ENCODE measurements at regions not wholly inside any gene's neighbourhood (a gene's known extent, or its start where the extent isn't known, plus 50 kb on each side); places are given as distances from the start of the nearest gene placed in this dataset.

DNA sequence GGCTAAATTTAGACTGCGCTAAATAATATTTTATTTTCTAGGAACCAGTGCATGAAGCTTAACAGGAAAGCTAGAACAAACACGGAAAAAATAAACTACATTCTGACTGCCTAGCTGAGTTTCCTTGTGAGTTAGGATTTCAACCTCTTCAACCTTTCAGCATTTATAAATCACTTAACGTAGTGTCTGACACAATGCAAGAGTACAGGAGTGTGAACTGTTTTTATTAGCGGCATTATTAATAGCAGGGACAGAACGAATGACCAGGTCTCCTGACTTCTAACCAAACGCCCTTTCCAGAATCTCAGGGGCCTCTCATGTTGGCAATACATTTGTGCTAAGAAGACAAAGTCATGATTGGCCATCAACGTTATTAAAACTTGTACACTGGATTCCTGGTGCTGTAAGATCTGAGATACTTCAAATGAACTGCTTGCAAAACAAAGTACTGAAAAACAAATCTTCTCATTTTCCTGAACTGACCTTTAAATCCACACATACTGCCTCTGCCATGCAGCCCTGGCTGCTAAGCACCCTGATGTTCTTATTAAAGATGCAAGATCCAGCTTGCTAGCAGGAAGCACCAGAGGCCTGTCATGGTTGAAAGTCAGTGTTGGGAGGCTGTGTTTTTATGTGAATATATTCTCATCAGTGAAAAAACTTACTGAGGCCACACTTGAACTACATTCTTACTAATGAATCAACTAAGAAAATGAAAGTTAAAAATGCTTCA lies 380.4 kb upstream of the CPEB2 start:
- no peaks in the 10 kb centered on the region for H3K36me3 Mint-ChIP-seq (ENCODE audit: low read depth)
- DNase-seq (ENCODE audit: low spot score) = no peak
- no peak overlapping the region for H3K4me3 Mint-ChIP-seq
- H3K9me3 Mint-ChIP-seq = no peaks in the 10 kb centered on the region
- intact Hi-C loops (cut with micrococcal nuclease) = no loop called here
- no peaks in the 10 kb centered on the region for H3K4me1 Mint-ChIP-seq (ENCODE audit: low read depth)
- H3K27ac Mint-ChIP-seq = no peak overlapping the region
- peaks cover 2% of the 10 kb centered on the region for H3K27me3 Mint-ChIP-seq (ENCODE audit: insufficient read depth)

DNA sequence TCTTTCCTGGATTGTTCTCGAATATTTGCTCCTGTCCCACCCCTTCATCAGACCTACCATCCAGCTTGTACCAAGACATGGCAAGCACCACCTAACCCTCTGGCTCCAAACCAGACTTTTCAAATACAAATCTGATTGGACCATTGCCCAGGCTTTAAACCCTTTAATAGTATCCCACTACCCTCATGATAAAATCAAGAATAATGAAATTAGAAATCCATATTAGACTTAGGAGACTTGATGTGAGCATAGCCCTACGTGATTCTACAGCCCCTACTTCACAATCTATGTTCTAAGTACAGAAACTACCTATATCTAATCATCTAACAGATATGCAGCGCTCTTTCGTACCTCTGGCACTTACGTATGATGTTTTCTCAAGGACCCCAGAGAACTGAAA lies 375.2 kb upstream of the CPEB2 start:
- DNase-seq (ENCODE audit: low spot score) = no peak
- no peaks in the 10 kb centered on the region for H3K4me1 Mint-ChIP-seq (ENCODE audit: low read depth)
- H3K27ac Mint-ChIP-seq = no peak overlapping the region
- no peaks in the 10 kb centered on the region for H3K27me3 Mint-ChIP-seq (ENCODE audit: insufficient read depth)
- H3K36me3 Mint-ChIP-seq (ENCODE audit: low read depth) = no peaks in the 10 kb centered on the region
- H3K4me3 Mint-ChIP-seq = no peak overlapping the region
- no peaks in the 10 kb centered on the region for H3K9me3 Mint-ChIP-seq
- intact Hi-C loops (cut with micrococcal nuclease) = no loop called here

DNA sequence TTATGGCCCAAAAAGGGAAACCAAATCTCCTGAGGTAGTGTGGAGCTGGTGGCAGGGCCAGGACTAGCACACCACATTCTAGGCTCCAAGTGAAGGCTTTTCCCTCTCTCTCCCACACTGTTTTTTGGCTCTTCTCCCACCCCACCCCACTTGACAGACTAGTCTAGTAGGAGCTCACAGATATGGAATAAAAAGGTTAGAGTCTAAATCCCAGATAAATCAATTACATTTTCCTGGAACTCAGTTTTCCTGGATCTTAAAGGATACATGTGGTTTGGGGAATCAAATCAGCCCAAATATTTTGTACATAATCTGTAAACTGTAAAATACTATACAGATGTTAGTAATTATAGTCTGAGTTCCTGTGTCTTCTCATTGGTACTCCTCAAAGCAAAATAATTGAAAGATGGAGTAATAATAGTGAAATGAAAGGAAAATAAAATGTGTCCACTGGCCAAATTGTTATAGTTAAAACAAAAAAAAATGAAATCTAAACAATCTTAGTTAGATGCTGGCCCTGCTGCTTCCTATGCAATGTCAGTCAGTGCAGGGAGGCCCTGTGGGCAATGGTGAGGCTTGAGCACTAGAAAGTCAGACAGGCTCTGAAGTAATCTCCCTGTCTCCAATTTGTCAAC lies 370.4 kb upstream of the CPEB2 start:
- no peak for DNase-seq (ENCODE audit: low spot score)
- H3K4me3 Mint-ChIP-seq = no peak overlapping the region
- H3K27ac Mint-ChIP-seq = no peak overlapping the region
- H3K27me3 Mint-ChIP-seq (ENCODE audit: insufficient read depth) = no peaks in the 10 kb centered on the region
- H3K36me3 Mint-ChIP-seq (ENCODE audit: low read depth) = no peaks in the 10 kb centered on the region
- H3K4me1 Mint-ChIP-seq (ENCODE audit: low read depth) = no peaks in the 10 kb centered on the region
- H3K9me3 Mint-ChIP-seq = peaks cover 12% of the 10 kb centered on the region
- intact Hi-C loops (cut with micrococcal nuclease) = no loop called here

DNA sequence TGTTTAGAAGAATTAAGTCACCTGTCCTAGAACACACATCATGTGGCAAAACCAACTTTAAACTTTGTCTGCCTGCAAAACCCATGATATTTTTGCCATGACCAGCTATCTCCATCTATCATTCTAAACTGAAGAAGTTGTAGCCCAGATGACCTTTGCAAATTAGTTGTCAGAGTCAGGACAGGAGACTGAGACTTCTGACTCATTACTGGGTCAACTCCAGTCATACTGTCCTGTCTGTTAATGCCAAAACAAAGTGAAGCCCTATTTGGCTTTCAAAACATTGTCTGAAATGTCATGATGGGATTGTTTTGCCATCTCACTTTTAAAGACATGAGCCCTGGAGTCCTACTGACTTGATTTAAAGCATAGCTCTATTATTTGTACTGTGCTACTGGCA lies 365.7 kb upstream of the CPEB2 start:
- H3K9me3 Mint-ChIP-seq = peaks cover 12% of the 10 kb centered on the region
- no peak overlapping the region for H3K4me3 Mint-ChIP-seq
- no peak overlapping the region for H3K27ac Mint-ChIP-seq
- H3K4me1 Mint-ChIP-seq (ENCODE audit: low read depth) = no peaks in the 10 kb centered on the region
- H3K36me3 Mint-ChIP-seq (ENCODE audit: low read depth) = no peaks in the 10 kb centered on the region
- H3K27me3 Mint-ChIP-seq (ENCODE audit: insufficient read depth) = no peaks in the 10 kb centered on the region
- no peak for DNase-seq (ENCODE audit: low spot score)
- intact Hi-C loops (cut with micrococcal nuclease) = no loop called here

DNA sequence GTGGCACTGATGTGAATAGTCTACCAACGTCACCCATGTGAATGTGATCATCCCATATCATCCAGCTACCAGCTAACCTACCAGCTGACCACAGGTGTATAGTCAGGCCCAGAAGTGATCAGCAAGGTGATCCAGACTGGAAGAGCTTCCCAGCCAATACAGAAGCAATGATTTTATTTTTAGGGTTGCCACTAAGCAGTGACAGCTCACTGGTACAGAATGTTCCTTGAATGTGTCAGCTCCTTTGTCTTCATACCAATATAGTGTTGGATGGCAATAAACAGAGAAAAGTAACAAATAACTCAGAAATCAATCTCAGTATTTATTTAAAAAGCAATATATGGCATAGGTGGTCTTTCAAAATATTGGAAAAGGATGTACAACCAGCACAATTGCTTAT lies 361.8 kb upstream of the CPEB2 start:
- Mint-ChIP-seq H3K4me1 (ENCODE audit: low read depth) (no peaks in the 10 kb centered on the region), H3K36me3 (ENCODE audit: low read depth) (no peaks in the 10 kb centered on the region)

DNA sequence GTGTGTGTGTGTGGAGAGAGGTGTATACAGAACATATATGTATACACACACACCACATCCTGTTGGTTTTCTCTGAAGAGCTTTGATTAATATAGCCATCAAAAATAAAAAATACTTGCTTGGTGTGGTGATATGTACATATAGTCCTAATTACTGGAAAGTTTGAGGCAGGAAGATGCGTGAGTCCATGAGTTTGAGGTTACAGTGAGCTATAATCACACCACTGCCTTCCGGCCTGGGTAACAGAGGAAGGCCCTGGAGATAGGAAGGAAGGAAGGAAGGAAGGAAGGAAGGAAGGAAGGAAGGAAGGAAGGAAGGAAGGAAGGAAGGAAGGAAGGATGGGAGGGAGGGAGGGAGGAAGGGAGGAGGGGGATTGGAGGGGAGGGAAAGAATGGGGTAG lies 360.4 kb upstream of the CPEB2 start:
- no peak overlapping the region for H3K4me3 Mint-ChIP-seq
- intact Hi-C loops (cut with micrococcal nuclease) = no loop called here
- H3K36me3 Mint-ChIP-seq (ENCODE audit: low read depth) = no peaks in the 10 kb centered on the region
- H3K27ac Mint-ChIP-seq = no peak overlapping the region
- peaks cover 2% of the 10 kb centered on the region for H3K27me3 Mint-ChIP-seq (ENCODE audit: insufficient read depth)
- no peaks in the 10 kb centered on the region for H3K9me3 Mint-ChIP-seq
- H3K4me1 Mint-ChIP-seq (ENCODE audit: low read depth) = no peaks in the 10 kb centered on the region
- DNase-seq (ENCODE audit: low spot score) = no peak

More for the DNA sequence above, 361.8 kb upstream of the CPEB2 start:
- intact Hi-C loops (cut with micrococcal nuclease) = no loop called here
- no peak overlapping the region for H3K4me3 Mint-ChIP-seq
- no peak overlapping the region for H3K27ac Mint-ChIP-seq
- H3K27me3 Mint-ChIP-seq (ENCODE audit: insufficient read depth) = peaks cover 2% of the 10 kb centered on the region
- peaks cover 5% of the 10 kb centered on the region for H3K9me3 Mint-ChIP-seq
- DNase-seq (ENCODE audit: low spot score) = no peak

DNA sequence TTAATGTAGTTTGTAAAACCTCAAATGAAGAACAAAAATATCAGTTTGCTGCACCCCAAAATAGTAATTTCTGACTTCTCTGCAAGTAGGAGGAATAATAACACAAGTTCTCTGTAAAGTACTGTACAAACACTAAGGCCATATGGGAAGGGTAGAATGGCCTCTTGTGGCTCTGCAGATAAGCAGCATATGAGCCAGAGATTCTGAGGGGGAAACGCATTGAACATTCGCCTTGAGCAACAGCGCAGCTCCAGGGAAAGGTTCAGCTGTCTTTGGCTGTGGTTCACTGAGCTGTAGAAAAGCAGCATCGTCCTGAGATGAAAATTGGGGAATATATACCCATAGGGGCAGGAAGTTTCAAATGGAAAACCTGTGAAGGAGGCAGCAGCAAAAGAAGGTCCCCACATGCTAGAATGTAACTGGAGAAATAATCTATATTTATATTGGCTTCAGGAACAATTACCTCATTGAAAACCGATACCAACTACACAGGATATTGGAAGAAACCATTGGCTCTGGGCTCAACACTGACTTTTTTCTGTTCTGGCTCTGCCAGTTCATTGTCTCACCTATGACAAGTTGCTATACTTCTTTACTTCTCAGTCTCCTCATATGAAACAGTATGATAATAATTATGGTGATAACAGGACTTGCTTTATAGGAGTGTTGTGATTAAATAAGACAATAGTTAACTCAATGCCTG lies 357.6 kb upstream of the CPEB2 start:
- no peaks in the 10 kb centered on the region for H3K36me3 Mint-ChIP-seq (ENCODE audit: low read depth)

DNA sequence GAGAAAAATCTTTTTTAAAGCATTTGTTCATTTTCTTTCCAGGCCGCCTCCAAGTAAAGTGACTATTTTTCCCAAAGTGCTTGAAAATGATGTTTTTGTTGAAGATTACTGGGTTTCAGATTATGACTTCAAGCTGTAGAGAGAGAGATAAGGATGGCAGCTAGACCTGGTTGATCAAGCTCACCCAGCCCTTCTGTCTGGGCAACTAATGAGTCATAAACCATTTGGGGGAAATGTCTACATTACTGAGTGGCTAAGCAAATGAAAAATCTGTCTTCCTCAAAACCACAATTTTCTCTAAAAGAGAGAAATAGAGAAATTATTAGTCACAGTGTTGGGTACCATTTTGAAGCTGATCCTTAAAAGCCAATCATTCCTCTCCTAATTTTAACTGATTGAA lies 355.4 kb upstream of the CPEB2 start:
- DNase-seq (ENCODE audit: low spot score) = no peak

More for the DNA sequence above, 357.6 kb upstream of the CPEB2 start:
- Mint-ChIP-seq H3K4me1 (ENCODE audit: low read depth) (no peaks in the 10 kb centered on the region), H3K27ac (no peak overlapping the region), H3K27me3 (ENCODE audit: insufficient read depth) (peaks cover 2% of the 10 kb centered on the region), H3K9me3 (no peaks in the 10 kb centered on the region), H3K4me3 (no peak overlapping the region)
- DNase-seq (ENCODE audit: low spot score) = no peak
- intact Hi-C loops (cut with micrococcal nuclease) = no loop called here

DNA sequence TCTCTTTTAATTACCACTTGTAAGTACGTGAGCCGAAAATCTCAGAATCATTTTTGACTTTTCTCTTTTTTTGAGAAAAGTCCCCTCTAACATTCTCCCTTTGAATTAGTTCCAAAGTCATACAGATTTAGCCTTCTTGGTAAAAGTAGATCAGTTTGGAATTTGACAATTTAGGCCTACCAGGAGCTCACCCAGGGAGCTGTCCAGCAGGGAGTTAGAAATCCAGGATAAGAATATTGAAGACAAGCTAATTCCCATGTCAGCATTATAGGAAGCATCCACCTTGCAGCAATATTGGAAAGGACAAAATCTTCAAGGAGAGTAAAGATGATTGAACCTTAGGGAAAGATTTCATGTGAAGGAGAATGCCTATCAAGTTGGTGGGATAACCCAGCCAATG lies 352.2 kb upstream of the CPEB2 start:
- H3K4me3 Mint-ChIP-seq = no peak overlapping the region
- peaks cover 11% of the 10 kb centered on the region for H3K9me3 Mint-ChIP-seq
- H3K27ac Mint-ChIP-seq = no peak overlapping the region
- no peaks in the 10 kb centered on the region for H3K4me1 Mint-ChIP-seq (ENCODE audit: low read depth)
- intact Hi-C loops (cut with micrococcal nuclease) = no loop called here
- no peaks in the 10 kb centered on the region for H3K36me3 Mint-ChIP-seq (ENCODE audit: low read depth)
- no peak for DNase-seq (ENCODE audit: low spot score)
- no peaks in the 10 kb centered on the region for H3K27me3 Mint-ChIP-seq (ENCODE audit: insufficient read depth)

More for the DNA sequence above, 355.4 kb upstream of the CPEB2 start:
- Mint-ChIP-seq H3K9me3 (peaks cover 6% of the 10 kb centered on the region), H3K4me1 (ENCODE audit: low read depth) (no peaks in the 10 kb centered on the region), H3K27ac (no peak overlapping the region), H3K36me3 (ENCODE audit: low read depth) (no peaks in the 10 kb centered on the region), H3K27me3 (ENCODE audit: insufficient read depth) (peaks cover 2% of the 10 kb centered on the region), H3K4me3 (no peak overlapping the region)
- intact Hi-C loops (cut with micrococcal nuclease) = no loop called here

DNA sequence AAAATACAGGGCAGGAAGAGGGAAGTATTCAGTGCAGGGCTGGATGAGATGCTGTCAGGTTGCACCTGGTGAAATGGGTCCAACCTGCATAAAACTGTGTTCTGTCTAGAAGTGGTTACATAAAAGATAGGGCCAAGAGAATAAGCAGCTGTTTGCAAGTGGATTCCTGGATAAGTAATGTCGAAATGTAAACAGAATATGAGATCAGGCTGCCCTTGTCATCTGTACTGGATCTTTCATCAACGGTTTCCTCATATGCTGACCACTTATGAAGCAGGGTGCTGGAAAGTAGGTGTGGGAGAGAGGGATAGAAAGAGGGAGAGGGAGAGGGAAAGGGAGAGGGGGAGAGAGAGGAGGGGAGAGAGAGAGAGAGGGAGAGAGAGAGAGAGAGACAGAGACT lies 349.8 kb upstream of the CPEB2 start:
- H3K9me3 Mint-ChIP-seq = peaks cover 14% of the 10 kb centered on the region
- no peaks in the 10 kb centered on the region for H3K4me1 Mint-ChIP-seq (ENCODE audit: low read depth)
- H3K27me3 Mint-ChIP-seq (ENCODE audit: insufficient read depth) = no peaks in the 10 kb centered on the region
- no peaks in the 10 kb centered on the region for H3K36me3 Mint-ChIP-seq (ENCODE audit: low read depth)
- intact Hi-C loops (cut with micrococcal nuclease) = no loop called here
- no peak overlapping the region for H3K4me3 Mint-ChIP-seq
- no peak for DNase-seq (ENCODE audit: low spot score)
- no peak overlapping the region for H3K27ac Mint-ChIP-seq

DNA sequence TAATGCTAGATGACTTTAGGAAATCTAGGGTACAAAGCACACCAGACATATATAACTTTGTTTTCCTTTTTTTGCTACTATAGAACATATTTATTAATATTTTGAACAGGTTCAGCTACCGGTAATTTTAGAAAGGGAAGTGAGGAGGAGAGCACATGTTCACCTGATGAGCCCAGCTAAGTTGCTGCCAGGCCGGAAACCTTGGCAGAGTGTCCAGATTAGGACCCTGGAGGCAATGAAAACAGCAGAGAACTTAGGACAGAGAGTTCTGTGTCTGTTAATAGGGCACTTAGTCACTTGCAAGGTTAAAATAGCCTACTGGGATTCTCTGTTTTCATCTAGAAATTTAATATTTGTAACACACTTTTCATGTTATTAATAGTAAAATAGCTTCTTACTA lies 348.9 kb upstream of the CPEB2 start:
- intact Hi-C loops (cut with micrococcal nuclease) = no loop called here
- no peak overlapping the region for H3K4me3 Mint-ChIP-seq
- no peak overlapping the region for H3K27ac Mint-ChIP-seq
- no peaks in the 10 kb centered on the region for H3K4me1 Mint-ChIP-seq (ENCODE audit: low read depth)
- no peaks in the 10 kb centered on the region for H3K27me3 Mint-ChIP-seq (ENCODE audit: insufficient read depth)
- peaks cover 14% of the 10 kb centered on the region for H3K9me3 Mint-ChIP-seq
- no peaks in the 10 kb centered on the region for H3K36me3 Mint-ChIP-seq (ENCODE audit: low read depth)
- no peak for DNase-seq (ENCODE audit: low spot score)

DNA sequence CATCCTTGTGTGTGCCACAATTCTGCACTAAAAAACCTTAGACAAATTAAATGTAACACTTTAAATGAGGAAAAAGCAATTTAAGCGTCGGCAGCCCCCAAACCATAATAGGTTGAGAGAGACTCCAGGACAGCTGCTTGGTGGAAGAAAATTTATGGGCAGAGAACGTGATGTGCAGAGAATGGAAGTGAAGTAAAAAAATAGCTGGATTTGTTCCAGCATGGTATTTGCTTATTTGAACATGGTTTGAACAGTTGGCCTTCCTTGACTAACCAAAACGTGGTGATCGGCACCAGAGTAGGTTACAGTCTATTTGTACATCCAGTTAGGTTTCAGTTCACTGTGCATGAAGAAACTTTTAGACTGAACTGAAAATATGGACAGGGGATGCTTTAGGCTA lies 343.0 kb upstream of the CPEB2 start:
- no peaks in the 10 kb centered on the region for H3K36me3 Mint-ChIP-seq (ENCODE audit: low read depth)
- no peaks in the 10 kb centered on the region for H3K27me3 Mint-ChIP-seq (ENCODE audit: insufficient read depth)
- no peak for DNase-seq (ENCODE audit: low spot score)
- intact Hi-C loops (cut with micrococcal nuclease) = no loop called here
- no peak overlapping the region for H3K4me3 Mint-ChIP-seq
- no peak overlapping the region for H3K27ac Mint-ChIP-seq
- no peaks in the 10 kb centered on the region for H3K4me1 Mint-ChIP-seq (ENCODE audit: low read depth)
- peaks cover 4% of the 10 kb centered on the region for H3K9me3 Mint-ChIP-seq

DNA sequence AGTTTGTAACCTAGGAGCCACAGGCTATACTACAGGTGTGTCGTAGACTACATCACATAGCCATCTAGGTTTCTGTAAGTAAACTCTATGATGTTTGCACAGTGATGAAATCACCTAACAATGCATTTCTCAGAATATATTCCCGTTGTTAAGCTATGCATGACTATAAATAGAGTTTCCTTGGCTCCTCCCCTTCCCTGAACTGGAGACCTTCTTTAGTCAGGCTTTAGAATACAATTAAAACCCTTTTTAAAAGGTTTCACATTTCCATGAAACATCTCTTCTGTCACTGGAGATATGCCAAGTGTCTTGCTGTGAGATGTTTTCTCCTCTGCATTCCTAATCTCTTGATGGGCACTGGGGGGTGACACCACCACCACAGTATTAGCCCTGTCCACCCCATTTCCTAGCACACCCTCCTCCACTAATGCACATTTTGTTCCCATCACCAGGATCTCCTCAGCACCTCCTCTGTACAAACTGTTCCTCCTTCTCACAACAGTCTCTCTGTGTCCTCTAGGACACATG lies 334.6 kb upstream of the CPEB2 start:
- H3K4me3 Mint-ChIP-seq = no peak overlapping the region
- DNase-seq (ENCODE audit: low spot score) = no peak
- peaks cover 5% of the 10 kb centered on the region for H3K9me3 Mint-ChIP-seq
- no peak overlapping the region for H3K27ac Mint-ChIP-seq
- H3K27me3 Mint-ChIP-seq (ENCODE audit: insufficient read depth) = no peaks in the 10 kb centered on the region
- H3K4me1 Mint-ChIP-seq (ENCODE audit: low read depth) = no peaks in the 10 kb centered on the region
- intact Hi-C loops (cut with micrococcal nuclease) = no loop called here
- no peaks in the 10 kb centered on the region for H3K36me3 Mint-ChIP-seq (ENCODE audit: low read depth)

Measured in activated T-helper 1 cell treated with anti-CD3 and anti-CD28 coated beads, Interleukin-12 subunit alpha, Interleukin-12 subunit beta, Interleukin-2, Interleukin-4 antibody, amounts not matched to agents 30 ng/mL and 10 ng/mL and 1 ng/mL, durations not matched to agents 14 hours and 24 hours and 36 hours (primary cell).